ENCODE measurements at regions not wholly inside any gene's neighbourhood (a gene's known extent, or its start where the extent isn't known, plus 50 kb on each side); places are given as distances from the start of the nearest gene placed in this dataset.

GRCh38 chr20:52787962-52788361, 184.2 kb upstream of the TSHZ2 start:
- H3K79me1 ChIP-seq (ENCODE audit: low read depth, low read length) = no peaks in the 10 kb centered on the region; the same call in 1 of the 2 replicates
- TF ChIP-seq RNF2 (IDR thresholded peaks at IDR 0.05; ENCODE audit: borderline replicate concordance, low read depth, low read length, missing control alignments, poor library complexity, severe bottlenecking) (no peak), FOSL1 (IDR thresholded peaks at IDR 0.05; ENCODE audit: insufficient read depth, low read depth, low read length) (no peak), BACH1 (IDR thresholded peaks at IDR 0.05; ENCODE audit: low read length) (no peak)
- no peaks in the 10 kb centered on the region for H3K9me3 ChIP-seq (ENCODE audit: insufficient read depth in 2 of 2, low read depth in 1 of 2, low read length in 1 of 2)
- no peak overlapping the region for H3K4me2 ChIP-seq (ENCODE audit: insufficient read depth in 1 of 2, low read depth in 2 of 2, low read length in 2 of 2)
- no peak overlapping the region for H3K27ac ChIP-seq (ENCODE audit: low read depth, low read length)
- FAIRE-seq (no peak), DNase-seq (ENCODE audit: low read depth in 1 of 2, low spot score in 2 of 2) (no peak)
- H3K4me1 ChIP-seq (replicated peaks in 1 of 4; ENCODE audit: control insufficient read depth in 3 of 4, insufficient read depth in 4 of 4, low read length in 3 of 4) = no peaks in the 10 kb centered on the region
- no peak overlapping the region for H4K5ac ChIP-seq (ENCODE audit: insufficient read length, low read depth, low read length)
- no peak overlapping the region for H3K9ac ChIP-seq (replicated peaks in 1 of 4; ENCODE audit: extremely low read depth in 1 of 4, low read depth in 3 of 4, low read length in 3 of 4)
- H4K91ac ChIP-seq (replicated peaks; ENCODE audit: insufficient read length, low read length) = no peak overlapping the region
- no peaks in the 10 kb centered on the region for H3K36me3 ChIP-seq (ENCODE audit: control insufficient read depth in 2 of 4, insufficient read depth in 4 of 4, low read length in 3 of 4)
- H3K4ac ChIP-seq (replicated peaks; ENCODE audit: insufficient read length, low read depth, low read length) = no peak overlapping the region
- H2AK5ac ChIP-seq (ENCODE audit: low read depth, low read length) = no peak overlapping the region
- H2BK15ac ChIP-seq (ENCODE audit: low read length) = no peak overlapping the region
- no peak overlapping the region for H3K23ac ChIP-seq (ENCODE audit: insufficient read length)
- H3K27me3 ChIP-seq (replicated peaks in 1 of 4; ENCODE audit: control insufficient read depth in 3 of 4, extremely low read depth in 1 of 4, insufficient read depth in 3 of 4, low read length in 3 of 4) = no peaks in the 10 kb centered on the region
- ChIA-PET CTCF (ENCODE audit: partially characterized antibody) (interaction anchor here (0.7 to 2.1 kb wide), 2 partner anchors 12 to 421 kb away, joined by 3 to 5 read pairs; no protein-coding TSS in a partner anchor), POLR2A (ENCODE audit: partially characterized antibody) (no interaction called here)
- no peak overlapping the region for H2BK20ac ChIP-seq (ENCODE audit: low read length)
- no peak overlapping the region for H2AFZ ChIP-seq (ENCODE audit: low read length)
- H3K79me2 ChIP-seq (ENCODE audit: control insufficient read depth in 1 of 2, insufficient read depth in 2 of 2, low read length in 2 of 2) = no peaks in the 10 kb centered on the region
- H3K14ac ChIP-seq (ENCODE audit: insufficient read length) = no peak overlapping the region
- no peak overlapping the region for H3K4me3 ChIP-seq (ENCODE audit: extremely low read depth in 1 of 4, insufficient read depth in 2 of 4, low read depth in 3 of 4, low read length in 4 of 4)
- no peak overlapping the region for H3K56ac ChIP-seq (replicated peaks; ENCODE audit: insufficient read length, low read depth, low read length)
- H2BK12ac ChIP-seq (ENCODE audit: low read depth, low read length) = no peak overlapping the region
- no peaks in the 10 kb centered on the region for H4K20me1 ChIP-seq (replicated peaks in 1 of 2; ENCODE audit: control insufficient read depth in 1 of 2, insufficient read depth in 2 of 2, low read length in 2 of 2)
- no peaks in the 10 kb centered on the region for H3K23me2 ChIP-seq (ENCODE audit: low read depth, low read length)
- H2BK5ac ChIP-seq (ENCODE audit: low read depth, low read length) = no peak overlapping the region
- H2BK120ac ChIP-seq (replicated peaks; ENCODE audit: low read depth, low read length) = no peak overlapping the region
- 90% methylated on average over 3 of the region's 3 CpGs; no CpG with 5 or more reads in 1 of the 2 experiments for WGBS, 2 experiments (ENCODE audit: extremely low coverage in 1 of 2, insufficient coverage in 1 of 2, insufficient read length in 1 of 2, insufficient replicate concordance in 2 of 2, low coverage in 1 of 2, low lambda C conversion rate in 2 of 2, missing lambda C conversion rate in 1 of 2)
- no peak overlapping the region for H3K18ac ChIP-seq (ENCODE audit: extremely low read depth, low read length)
- no peak overlapping the region for H4K8ac ChIP-seq (ENCODE audit: extremely low read depth, insufficient read depth, low read length)

Measured in H1 (cell line).